Sigmoid colon (tissue), 4 donors: ENCODE measurements at regions not wholly inside any gene's neighbourhood (a gene's known extent, or its start where the extent isn't known, plus 50 kb on each side); places are given as distances from the start of the nearest gene placed in this dataset.

Experiments
- POLR2AphosphoS5 ChIP-seq, 4 donors: sonication (generic); formaldehyde crosslinking; IDR thresholded peaks; one replicate each; pipeline ENCODE4 v1.6.1; 2017; ENCODE audit warnings: antibody characterized with exemption in 4 of 4
- TF ChIP-seq, protein P1 (sequence below), 4 experiments: fragments of 450-650 bp in 3 of 4; fragments of 200-600 bp in 1 of 4; IDR thresholded peaks; one replicate each; pipeline ENCODE4 v1.5.1; 2016 to 2019; ENCODE audit warnings: antibody characterized with exemption in 4 of 4, mild to moderate bottlenecking in 3 of 4, moderate library complexity in 2 of 4

DNA sequence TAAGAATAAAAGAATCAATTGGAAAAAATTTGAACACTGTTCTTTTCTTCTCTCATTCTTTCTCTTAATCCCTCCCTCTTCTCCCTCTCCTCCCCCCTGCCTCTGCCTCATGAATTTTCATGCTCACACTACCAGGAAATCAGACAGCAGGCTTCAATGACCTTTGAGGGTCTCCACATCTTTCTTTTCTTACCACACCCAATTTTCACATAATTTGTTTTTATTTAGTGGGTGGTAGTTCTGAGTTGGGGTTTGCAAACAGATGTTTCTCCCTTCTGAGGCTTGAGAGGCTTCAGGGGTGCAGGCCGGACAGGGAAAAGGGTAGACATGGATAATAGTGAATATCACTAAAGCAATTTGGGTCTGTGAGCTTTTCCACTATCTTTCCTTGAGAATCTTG, 95.5 kb downstream of the SPATA19 start:
- TF ChIP-seq, protein P1, sequence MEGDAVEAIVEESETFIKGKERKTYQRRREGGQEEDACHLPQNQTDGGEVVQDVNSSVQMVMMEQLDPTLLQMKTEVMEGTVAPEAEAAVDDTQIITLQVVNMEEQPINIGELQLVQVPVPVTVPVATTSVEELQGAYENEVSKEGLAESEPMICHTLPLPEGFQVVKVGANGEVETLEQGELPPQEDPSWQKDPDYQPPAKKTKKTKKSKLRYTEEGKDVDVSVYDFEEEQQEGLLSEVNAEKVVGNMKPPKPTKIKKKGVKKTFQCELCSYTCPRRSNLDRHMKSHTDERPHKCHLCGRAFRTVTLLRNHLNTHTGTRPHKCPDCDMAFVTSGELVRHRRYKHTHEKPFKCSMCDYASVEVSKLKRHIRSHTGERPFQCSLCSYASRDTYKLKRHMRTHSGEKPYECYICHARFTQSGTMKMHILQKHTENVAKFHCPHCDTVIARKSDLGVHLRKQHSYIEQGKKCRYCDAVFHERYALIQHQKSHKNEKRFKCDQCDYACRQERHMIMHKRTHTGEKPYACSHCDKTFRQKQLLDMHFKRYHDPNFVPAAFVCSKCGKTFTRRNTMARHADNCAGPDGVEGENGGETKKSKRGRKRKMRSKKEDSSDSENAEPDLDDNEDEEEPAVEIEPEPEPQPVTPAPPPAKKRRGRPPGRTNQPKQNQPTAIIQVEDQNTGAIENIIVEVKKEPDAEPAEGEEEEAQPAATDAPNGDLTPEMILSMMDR (IDR thresholded peaks at IDR 0.05): no peak
- no peak for TF ChIP-seq POLR2AphosphoS5 (IDR thresholded peaks at IDR 0.05)
